AG10803 (cell line): ENCODE measurements at regions not wholly inside any gene's neighbourhood (a gene's known extent, or its start where the extent isn't known, plus 50 kb on each side); places are given as distances from the start of the nearest gene placed in this dataset.

ENCODE experiments used
- DNase-seq: peaks from one replicate; pipeline ENCODE4 v3.0.0; 2010; ENCODE audit warnings: low read depth
- H3K4me3 ChIP-seq: 2 replicates; pipeline ENCODE4 v1.5.1; 2011; ENCODE audit warnings: mild to moderate bottlenecking, low read length, control low read depth
- TF ChIP-seq, protein P1 (sequence below): conservative IDR thresholded peaks from 2 replicates; pipeline ENCODE4 v1.5.1; 2011; ENCODE audit warnings: mild to moderate bottlenecking, low read length, control low read depth, inconsistent platforms

DNA sequence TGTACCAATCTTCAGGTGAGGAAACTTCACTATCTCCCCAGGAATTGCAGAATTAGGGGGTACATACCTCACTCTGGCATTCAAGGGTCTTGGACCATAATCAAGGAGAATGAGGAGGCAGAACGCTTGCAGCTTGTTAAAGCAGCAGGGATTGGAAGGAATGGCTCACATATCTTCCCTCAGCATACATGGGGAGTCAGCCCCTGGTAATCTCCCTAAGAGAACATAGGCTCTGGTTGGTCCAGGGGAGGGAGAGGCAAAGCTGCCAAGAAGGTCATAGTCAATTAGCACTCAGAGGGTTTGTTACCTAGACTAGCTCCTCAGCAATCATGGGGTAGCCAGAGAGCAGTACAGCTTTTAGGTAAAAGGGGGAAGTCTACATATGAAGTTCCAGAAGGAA is 256.8 kb downstream of the INSC start:
- no peak for DNase-seq
- H3K4me3 ChIP-seq: no peak overlapping the region
- TF ChIP-seq, protein P1, sequence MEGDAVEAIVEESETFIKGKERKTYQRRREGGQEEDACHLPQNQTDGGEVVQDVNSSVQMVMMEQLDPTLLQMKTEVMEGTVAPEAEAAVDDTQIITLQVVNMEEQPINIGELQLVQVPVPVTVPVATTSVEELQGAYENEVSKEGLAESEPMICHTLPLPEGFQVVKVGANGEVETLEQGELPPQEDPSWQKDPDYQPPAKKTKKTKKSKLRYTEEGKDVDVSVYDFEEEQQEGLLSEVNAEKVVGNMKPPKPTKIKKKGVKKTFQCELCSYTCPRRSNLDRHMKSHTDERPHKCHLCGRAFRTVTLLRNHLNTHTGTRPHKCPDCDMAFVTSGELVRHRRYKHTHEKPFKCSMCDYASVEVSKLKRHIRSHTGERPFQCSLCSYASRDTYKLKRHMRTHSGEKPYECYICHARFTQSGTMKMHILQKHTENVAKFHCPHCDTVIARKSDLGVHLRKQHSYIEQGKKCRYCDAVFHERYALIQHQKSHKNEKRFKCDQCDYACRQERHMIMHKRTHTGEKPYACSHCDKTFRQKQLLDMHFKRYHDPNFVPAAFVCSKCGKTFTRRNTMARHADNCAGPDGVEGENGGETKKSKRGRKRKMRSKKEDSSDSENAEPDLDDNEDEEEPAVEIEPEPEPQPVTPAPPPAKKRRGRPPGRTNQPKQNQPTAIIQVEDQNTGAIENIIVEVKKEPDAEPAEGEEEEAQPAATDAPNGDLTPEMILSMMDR: no peak

DNA sequence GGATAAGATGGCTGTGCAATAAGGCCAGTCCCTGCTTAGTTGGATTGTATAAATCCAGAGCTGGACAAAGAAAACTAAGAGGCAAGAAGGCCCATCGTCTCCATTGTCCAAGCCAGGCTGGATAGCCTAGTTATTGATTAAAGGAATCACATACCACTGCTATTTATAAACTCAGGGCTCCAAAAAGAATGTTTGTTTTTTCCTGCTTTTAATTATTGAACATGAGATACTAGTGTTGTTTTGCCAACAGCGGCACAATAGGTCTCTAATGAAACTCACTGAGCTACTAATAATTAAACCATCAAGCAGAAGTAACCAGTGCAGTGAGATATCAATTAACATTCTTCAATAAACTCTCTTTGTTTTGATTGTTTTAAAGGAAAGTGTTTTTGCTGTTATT is 259.7 kb downstream of the INSC start:
- TF ChIP-seq, protein P1: no peak
- H3K4me3 ChIP-seq: no peak overlapping the region
- DNase-seq: no peak

GRCh38 chr11:15378941-15379340 is 264.2 kb downstream of the INSC start:
- DNase-seq: no peak
- TF ChIP-seq, protein P1: no peak
- no peak overlapping the region for H3K4me3 ChIP-seq

- H3K4me3 ChIP-seq: no peak overlapping the region
- TF ChIP-seq, protein P1: no peak
- DNase-seq: no peak
These were observed 264.8 kb downstream of the INSC start for GRCh38 chr11:15379483-15379882.

- DNase-seq: no peak
- H3K4me3 ChIP-seq: no peak overlapping the region
- TF ChIP-seq, protein P1: no peak
These were observed 276.1 kb downstream of the INSC start for GRCh38 chr11:15390857-15391256.

DNA sequence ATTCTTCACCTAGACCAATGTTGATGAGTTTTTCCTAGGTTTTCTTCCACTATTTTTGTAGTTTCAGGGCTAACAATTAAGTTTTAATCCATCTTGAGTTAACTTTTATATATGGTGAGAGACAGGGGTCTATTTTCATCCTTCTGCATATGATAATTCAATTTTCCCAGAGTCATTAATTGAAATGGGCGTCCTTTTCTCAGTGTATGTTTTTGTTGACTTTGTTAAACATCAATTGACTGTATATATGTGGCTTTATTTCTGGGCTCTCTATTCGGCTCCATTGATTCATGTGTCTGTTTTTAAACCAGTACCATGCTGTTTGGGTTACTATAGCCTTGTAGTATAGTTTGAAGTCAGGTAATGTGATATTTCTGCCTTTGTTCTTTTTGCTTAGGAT is 282.1 kb downstream of the INSC start:
- no peak for DNase-seq
- TF ChIP-seq, protein P1: no peak
- no peak overlapping the region for H3K4me3 ChIP-seq

DNA sequence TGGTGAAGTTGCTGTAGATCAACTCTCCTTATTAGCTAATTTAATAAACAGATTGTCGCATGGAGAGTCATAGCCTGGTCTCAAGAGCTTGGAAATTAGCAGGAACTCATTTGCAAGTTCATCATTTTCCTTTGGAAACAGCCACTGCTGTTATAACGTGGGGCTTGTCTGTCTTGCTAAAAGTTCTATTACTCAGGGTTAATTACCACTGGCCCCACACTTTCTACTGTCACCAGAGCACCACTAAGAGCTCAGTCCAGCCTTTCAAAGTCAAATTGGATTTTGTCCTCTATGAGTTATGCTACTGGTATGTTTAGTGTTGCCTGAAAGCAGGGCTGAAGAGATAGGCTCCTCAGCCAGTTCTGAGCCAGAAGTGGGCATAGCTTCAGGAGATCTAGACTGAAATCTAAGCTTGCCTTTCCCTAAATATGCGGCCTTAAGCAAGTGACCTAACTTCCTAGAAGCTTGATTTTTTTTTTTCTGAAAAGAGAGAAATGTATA is 292.2 kb downstream of the INSC start:
- DNase-seq: no peak
- H3K4me3 ChIP-seq: no peak overlapping the region
- TF ChIP-seq, protein P1: no peak
